Nephron progenitor cell (in vitro differentiated cells): ENCODE measurements at regions not wholly inside any gene's neighbourhood (a gene's known extent, or its start where the extent isn't known, plus 50 kb on each side); places are given as distances from the start of the nearest gene placed in this dataset.

Experiments used
- DNase-seq: peaks from one replicate; pipeline ENCODE4 v3.0.0; 2021
- H3K27ac Mint-ChIP-seq: 2 replicates; pipeline ENCODE4 v1.8.0; 2021; ENCODE audit warnings: mild to moderate bottlenecking, moderate library complexity, mixed read lengths
- H3K27me3 Mint-ChIP-seq: 2 replicates; pipeline ENCODE4 v1.8.0; 2021; ENCODE audit warnings: mild to moderate bottlenecking, low read depth, mixed read lengths; ENCODE audit not compliant: poor library complexity
- H3K36me3 Mint-ChIP-seq: 2 replicates; pipeline ENCODE4 v1.8.0; 2021; ENCODE audit warnings: low read depth, mixed read lengths
- H3K4me1 Mint-ChIP-seq: 2 replicates; pipeline ENCODE4 v1.8.0; 2021; ENCODE audit warnings: mixed read lengths
- H3K4me3 Mint-ChIP-seq: 2 replicates; pipeline ENCODE4 v1.8.0; 2021; ENCODE audit warnings: mild to moderate bottlenecking, moderate library complexity, mixed read lengths
- H3K9me3 Mint-ChIP-seq: 2 replicates; pipeline ENCODE4 v1.8.0; 2021; ENCODE audit warnings: mild to moderate bottlenecking, moderate library complexity, mixed read lengths
- TF ChIP-seq, protein P1 (sequence below): fragments of 200-600 bp; sonication (generic); IDR thresholded peaks from 2 replicates; pipeline ENCODE4 v1.5.0; 2021; ENCODE audit warnings: antibody characterized with exemption

DNA sequence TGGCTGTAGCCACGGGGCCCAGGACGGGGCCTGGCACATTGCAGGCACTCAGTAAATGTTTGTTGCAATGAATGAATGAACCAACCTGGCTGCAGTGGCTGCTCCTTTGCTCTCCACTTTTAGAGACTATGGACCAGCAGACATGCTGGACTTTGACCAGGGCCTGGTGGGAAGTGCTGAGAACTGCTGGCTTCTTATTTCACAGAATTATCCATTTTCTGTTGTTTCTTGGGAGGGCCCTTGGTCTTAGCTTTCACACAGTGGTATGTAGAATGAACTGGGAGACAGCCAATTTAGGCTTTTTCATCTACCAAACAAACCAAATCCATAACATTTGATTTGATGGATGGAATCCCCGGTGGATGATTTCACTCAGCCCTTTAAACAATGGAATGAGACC lies 78.0 kb upstream of the LHFPL2 start:
- no peaks in the 10 kb centered on the region for H3K36me3 Mint-ChIP-seq
- no peak overlapping the region for H3K4me3 Mint-ChIP-seq
- no peaks in the 10 kb centered on the region for H3K9me3 Mint-ChIP-seq
- H3K27me3 Mint-ChIP-seq: no peaks in the 10 kb centered on the region
- DNase-seq: no peak
- TF ChIP-seq, protein P1, sequence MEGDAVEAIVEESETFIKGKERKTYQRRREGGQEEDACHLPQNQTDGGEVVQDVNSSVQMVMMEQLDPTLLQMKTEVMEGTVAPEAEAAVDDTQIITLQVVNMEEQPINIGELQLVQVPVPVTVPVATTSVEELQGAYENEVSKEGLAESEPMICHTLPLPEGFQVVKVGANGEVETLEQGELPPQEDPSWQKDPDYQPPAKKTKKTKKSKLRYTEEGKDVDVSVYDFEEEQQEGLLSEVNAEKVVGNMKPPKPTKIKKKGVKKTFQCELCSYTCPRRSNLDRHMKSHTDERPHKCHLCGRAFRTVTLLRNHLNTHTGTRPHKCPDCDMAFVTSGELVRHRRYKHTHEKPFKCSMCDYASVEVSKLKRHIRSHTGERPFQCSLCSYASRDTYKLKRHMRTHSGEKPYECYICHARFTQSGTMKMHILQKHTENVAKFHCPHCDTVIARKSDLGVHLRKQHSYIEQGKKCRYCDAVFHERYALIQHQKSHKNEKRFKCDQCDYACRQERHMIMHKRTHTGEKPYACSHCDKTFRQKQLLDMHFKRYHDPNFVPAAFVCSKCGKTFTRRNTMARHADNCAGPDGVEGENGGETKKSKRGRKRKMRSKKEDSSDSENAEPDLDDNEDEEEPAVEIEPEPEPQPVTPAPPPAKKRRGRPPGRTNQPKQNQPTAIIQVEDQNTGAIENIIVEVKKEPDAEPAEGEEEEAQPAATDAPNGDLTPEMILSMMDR: no peak
- H3K4me1 Mint-ChIP-seq: peaks cover 5% of the 10 kb centered on the region
- no peak overlapping the region for H3K27ac Mint-ChIP-seq

DNA sequence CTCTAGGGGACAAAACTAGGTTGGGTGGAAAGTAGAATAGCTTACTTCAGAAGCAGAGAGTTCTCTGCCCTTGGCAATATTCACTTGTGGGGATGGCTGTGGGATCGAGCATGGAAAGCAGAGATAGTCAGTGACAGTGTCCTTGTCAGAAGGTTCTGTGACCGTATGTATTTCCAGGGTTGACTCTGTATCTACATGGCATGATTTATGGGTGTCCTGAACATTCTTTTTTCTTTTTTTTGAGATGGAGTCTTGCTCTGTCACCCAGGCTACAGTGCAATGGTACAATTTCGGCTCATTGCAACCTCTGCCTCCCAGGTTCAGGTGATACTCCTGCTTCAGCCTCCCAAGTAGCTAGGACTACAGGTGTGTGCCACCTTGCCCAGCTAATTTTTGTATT lies 77.4 kb upstream of the LHFPL2 start:
- Mint-ChIP-seq H3K27ac (no peak overlapping the region), H3K27me3 (no peaks in the 10 kb centered on the region), H3K4me3 (no peak overlapping the region), H3K9me3 (no peaks in the 10 kb centered on the region), H3K4me1 (peaks cover 10% of the 10 kb centered on the region), H3K36me3 (no peaks in the 10 kb centered on the region)
- TF ChIP-seq, protein P1: no peak
- no peak for DNase-seq

DNA sequence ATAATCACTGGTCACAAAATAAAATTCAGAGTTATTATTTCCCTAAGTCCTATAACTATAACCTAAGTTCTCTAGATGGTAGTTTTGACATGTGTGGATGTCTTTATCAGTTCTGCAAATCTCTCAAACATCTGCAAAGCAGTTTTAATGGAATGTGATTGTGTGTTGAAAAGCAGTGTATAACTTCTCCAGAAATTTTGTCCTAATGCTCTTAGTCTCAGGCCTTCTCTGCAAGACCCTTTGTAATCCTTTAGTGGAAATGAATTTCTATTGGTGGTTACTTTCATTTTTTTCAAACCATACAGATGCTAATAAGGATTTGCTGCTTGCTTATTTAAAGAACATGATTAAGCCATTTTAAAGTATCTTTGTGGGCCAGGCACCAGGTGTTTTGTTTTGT lies 75.5 kb upstream of the LHFPL2 start:
- no peak for DNase-seq
- H3K9me3 Mint-ChIP-seq: no peaks in the 10 kb centered on the region
- TF ChIP-seq, protein P1: no peak
- H3K36me3 Mint-ChIP-seq: no peaks in the 10 kb centered on the region
- no peaks in the 10 kb centered on the region for H3K27me3 Mint-ChIP-seq
- peaks cover 30% of the 10 kb centered on the region for H3K4me1 Mint-ChIP-seq
- no peak overlapping the region for H3K27ac Mint-ChIP-seq
- no peak overlapping the region for H3K4me3 Mint-ChIP-seq

DNA sequence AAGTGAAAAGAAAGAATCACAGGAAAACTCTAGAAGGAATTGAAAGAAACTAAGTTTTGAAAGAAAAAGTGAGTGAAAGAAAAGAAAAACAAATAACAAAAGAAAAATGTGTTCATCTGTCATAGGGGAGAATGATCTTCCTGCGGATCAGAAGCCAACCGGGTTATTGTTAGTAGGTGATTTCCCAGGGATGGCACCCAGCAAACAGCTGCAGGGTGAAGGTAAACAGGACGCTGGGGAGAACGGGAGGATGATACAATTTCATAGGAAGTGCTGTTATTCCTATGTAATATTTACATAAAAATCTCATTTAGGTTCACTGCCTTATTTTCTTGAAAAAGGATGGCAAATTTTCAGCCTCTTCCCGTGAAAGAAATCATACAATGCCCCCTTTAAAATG lies 72.4 kb upstream of the LHFPL2 start:
- Mint-ChIP-seq H3K27ac (peak overlapping the region; percentile 88), H3K36me3 (no peaks in the 10 kb centered on the region), H3K4me3 (no peak overlapping the region), H3K27me3 (peaks cover 7% of the 10 kb centered on the region), H3K9me3 (no peaks in the 10 kb centered on the region), H3K4me1 (peaks cover 42% of the 10 kb centered on the region)
- DNase-seq: no peak
- TF ChIP-seq, protein P1: no peak

DNA sequence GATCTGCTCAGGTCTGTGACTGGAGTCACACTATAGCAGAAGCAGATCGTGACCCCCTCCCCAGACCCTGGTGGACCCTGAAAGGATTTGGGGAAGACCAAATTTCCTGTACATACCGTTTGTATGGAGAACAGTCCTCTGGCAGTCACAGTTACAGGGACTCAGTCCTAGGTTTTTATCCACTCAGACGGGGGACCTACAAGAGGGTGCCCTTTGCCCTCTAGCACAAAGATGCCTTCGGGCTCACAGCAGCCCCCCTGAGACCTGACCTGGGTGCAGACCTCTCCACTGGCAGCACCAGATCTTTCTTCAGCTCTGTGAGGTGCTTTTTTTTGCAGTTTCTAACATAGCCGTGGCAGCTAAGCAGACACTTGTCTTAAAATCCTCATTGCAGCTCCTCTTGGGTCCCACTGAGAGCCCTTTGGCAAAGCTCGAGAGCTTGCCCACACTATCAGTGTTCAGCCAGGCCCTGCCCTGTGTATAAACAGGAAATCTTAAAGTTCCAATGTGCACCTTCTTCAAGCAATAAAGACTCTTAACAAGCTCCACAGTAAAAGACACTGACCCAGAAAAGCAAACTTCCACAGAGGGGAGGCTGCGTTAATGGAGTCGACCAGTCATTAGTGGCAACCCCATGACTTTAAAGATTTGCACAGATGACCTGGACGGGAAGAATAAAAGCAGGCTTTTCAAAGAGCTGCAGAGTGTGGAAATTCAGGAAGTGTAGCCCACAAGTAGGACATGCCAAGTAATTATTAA lies 71.8 kb upstream of the LHFPL2 start:
- TF ChIP-seq, protein P1: no peak
- Mint-ChIP-seq H3K9me3 (no peaks in the 10 kb centered on the region), H3K27me3 (peaks cover 7% of the 10 kb centered on the region), H3K27ac (peak overlapping the region; percentile 88), H3K36me3 (no peaks in the 10 kb centered on the region), H3K4me1 (peaks cover 42% of the 10 kb centered on the region), H3K4me3 (no peak overlapping the region)
- DNase-seq: peak; percentile 20
